Neural crest cell (in vitro differentiated cells): ENCODE measurements at regions not wholly inside any gene's neighbourhood (a gene's known extent, or its start where the extent isn't known, plus 50 kb on each side); places are given as distances from the start of the nearest gene placed in this dataset.
A peak's percentile ranks its signal among the peaks of the same experiment; 100 is the strongest.

Experiments used
- DNase-seq: peaks from one replicate; pipeline ENCODE4 v3.0.0; 2021; ENCODE audit warnings: low read depth, mixed read lengths, low spot score
- H3K27ac Mint-ChIP-seq: one replicate; pipeline ENCODE4 v1.8.0; 2021; ENCODE audit warnings: mild to moderate bottlenecking, mixed read lengths; ENCODE audit not compliant: unreplicated experiment
- H3K27me3 Mint-ChIP-seq: 2 replicates; pipeline ENCODE4 v1.8.0; 2021; ENCODE audit warnings: low read depth, mild to moderate bottlenecking, mixed read lengths
- H3K36me3 Mint-ChIP-seq: 2 replicates; pipeline ENCODE4 v1.8.0; 2021; ENCODE audit warnings: low read depth, mild to moderate bottlenecking, mixed read lengths
- H3K4me1 Mint-ChIP-seq: 2 replicates; pipeline ENCODE4 v1.8.0; 2021; ENCODE audit warnings: mixed read lengths
- H3K4me3 Mint-ChIP-seq: one replicate; pipeline ENCODE4 v1.8.0; 2021; ENCODE audit warnings: mild to moderate bottlenecking, mixed read lengths
- H3K9me3 Mint-ChIP-seq: 2 replicates; pipeline ENCODE4 v1.8.0; 2021; ENCODE audit warnings: mixed read lengths
- TF ChIP-seq, protein P1 (sequence below): fragments of 200-600 bp; sonication (generic); conservative IDR thresholded peaks from 2 replicates; pipeline ENCODE4 v1.5.0; 2021; ENCODE audit warnings: antibody characterized with exemption, mild to moderate bottlenecking

DNA sequence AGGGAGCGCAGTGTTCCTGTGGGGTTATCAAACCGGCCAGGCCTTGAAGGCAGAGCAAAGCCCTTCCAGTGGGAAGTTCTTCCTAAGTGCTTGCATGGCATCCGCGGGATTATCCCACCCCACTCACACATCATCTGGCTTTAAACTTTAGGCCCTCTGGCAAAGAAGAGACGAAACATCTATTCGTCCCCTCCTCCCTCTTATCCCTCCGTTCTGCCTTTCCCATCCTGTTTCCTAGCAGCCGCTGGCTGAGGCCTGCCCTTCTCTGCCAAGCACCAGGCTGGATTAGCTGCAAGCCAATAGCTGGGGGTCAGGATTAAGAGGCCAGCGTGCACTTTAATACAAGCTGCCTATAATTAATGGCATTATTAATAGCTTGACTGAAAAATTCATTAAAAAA lies 621.0 kb downstream of the PKHD1 start:
- peaks cover 2% of the 10 kb centered on the region for H3K9me3 Mint-ChIP-seq

DNA sequence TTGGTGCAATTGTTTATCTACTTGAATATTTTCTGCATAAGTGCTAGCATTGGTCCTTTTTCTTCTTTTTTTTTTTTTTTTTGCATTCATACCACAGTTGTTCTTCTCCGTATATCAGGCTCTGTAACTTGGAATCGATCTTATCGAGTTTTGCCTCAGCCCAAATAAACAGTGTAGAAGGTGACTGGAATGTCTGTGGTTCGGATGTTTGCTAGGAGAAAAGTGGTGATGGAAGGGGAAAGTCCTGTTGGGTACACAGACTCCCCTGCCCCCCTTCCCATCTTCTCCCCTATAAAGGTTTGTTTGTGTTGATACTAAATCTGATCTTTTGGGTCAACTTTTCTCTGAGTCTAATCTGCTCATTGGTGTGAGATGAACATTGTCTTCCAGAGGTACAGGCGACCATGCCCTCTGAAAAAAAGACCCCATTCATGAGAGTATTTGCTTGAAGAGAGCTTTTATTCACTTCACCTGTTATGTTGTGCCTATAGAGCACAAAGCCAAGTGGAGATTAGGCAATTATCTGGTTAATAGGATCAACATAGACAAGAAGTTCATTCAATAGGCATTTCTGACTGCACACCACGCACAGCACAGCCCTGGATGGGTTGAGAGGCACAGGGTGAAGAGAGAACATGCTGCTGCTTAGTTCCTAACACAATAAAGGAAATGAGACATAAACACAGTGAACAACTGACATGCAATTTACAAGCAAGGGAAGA lies 620.0 kb downstream of the PKHD1 start:
- no peak overlapping the region for H3K4me3 Mint-ChIP-seq
- H3K36me3 Mint-ChIP-seq: no peaks in the 10 kb centered on the region
- H3K27me3 Mint-ChIP-seq: peaks cover 32% of the 10 kb centered on the region
- peaks cover 25% of the 10 kb centered on the region for H3K4me1 Mint-ChIP-seq
- no peak for DNase-seq
- H3K27ac Mint-ChIP-seq: peak overlapping the region; percentile 31
- no peaks in the 10 kb centered on the region for H3K9me3 Mint-ChIP-seq
- TF ChIP-seq, protein P1, sequence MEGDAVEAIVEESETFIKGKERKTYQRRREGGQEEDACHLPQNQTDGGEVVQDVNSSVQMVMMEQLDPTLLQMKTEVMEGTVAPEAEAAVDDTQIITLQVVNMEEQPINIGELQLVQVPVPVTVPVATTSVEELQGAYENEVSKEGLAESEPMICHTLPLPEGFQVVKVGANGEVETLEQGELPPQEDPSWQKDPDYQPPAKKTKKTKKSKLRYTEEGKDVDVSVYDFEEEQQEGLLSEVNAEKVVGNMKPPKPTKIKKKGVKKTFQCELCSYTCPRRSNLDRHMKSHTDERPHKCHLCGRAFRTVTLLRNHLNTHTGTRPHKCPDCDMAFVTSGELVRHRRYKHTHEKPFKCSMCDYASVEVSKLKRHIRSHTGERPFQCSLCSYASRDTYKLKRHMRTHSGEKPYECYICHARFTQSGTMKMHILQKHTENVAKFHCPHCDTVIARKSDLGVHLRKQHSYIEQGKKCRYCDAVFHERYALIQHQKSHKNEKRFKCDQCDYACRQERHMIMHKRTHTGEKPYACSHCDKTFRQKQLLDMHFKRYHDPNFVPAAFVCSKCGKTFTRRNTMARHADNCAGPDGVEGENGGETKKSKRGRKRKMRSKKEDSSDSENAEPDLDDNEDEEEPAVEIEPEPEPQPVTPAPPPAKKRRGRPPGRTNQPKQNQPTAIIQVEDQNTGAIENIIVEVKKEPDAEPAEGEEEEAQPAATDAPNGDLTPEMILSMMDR: no peak

More for the DNA sequence above, 621.0 kb downstream of the PKHD1 start:
- Mint-ChIP-seq H3K27ac (peak overlapping the region; percentile 69), H3K27me3 (peaks cover 28% of the 10 kb centered on the region), H3K36me3 (no peaks in the 10 kb centered on the region), H3K4me1 (peaks cover 25% of the 10 kb centered on the region), H3K4me3 (no peak overlapping the region)
- TF ChIP-seq, protein P1: no peak
- DNase-seq: no peak

DNA sequence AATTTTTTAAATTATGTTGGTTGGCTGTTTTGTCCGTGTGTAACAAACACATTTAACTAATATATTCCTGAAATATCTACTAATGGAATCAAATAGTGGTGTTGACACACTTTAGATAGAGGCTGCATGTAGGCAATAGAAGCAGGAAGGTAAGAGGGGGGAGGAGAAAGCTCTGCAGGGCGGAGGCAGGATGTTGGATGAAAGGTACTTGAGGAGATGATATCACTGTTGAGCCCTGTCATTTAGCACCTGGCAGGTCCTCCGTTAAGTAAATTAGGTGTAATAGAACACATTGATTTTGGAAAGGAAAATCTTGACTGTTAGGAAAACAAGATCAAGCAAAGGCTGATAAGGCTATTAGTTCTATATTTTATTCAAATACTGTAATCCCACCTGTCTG lies 618.7 kb downstream of the PKHD1 start:
- H3K27ac Mint-ChIP-seq: no peak overlapping the region
- no peak for DNase-seq
- H3K27me3 Mint-ChIP-seq: peaks cover 41% of the 10 kb centered on the region
- H3K36me3 Mint-ChIP-seq: no peaks in the 10 kb centered on the region
- TF ChIP-seq, protein P1: no peak
- H3K4me1 Mint-ChIP-seq: peaks cover 25% of the 10 kb centered on the region
- H3K4me3 Mint-ChIP-seq: no peak overlapping the region
- H3K9me3 Mint-ChIP-seq: no peaks in the 10 kb centered on the region

DNA sequence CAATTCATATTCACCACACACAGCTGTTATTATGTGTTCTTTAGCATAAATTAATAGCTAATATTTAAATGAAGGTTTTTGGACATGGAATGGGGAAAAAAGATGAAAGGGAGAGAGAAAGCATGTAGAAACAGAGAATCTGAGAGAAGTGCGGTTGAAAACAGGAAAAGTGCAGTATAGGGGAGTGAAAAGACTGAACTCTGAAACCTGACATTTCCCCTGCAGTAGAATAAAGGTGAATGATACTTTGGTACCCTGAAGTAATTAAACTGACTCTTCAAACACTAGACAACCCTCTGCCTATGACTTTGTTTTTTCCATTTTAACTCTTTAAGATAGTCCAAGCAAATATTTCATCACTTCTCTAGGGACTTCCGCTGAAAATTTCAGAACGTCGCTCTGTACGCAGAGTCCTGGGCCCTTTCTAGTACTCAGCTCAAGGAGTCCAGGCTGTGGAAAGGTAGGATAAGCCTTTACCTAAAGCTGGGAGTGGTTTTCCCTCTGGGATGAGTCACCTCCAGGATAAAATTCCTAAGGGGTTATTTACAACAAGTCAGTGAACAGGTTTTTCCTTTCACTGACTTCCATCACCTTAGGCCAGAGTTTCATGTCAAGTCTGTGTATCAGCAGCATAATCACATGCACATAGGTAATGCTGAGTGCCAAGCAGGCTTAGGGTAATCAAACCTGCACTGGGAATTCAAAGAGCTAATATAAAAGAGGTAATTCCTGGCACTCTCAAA lies 614.5 kb downstream of the PKHD1 start:
- peaks cover 22% of the 10 kb centered on the region for H3K4me1 Mint-ChIP-seq
- peaks cover 58% of the 10 kb centered on the region for H3K27me3 Mint-ChIP-seq
- H3K27ac Mint-ChIP-seq: no peak overlapping the region

More for the DNA sequence above, 614.5 kb downstream of the PKHD1 start:
- Mint-ChIP-seq H3K36me3 (no peaks in the 10 kb centered on the region), H3K4me3 (no peak overlapping the region), H3K9me3 (no peaks in the 10 kb centered on the region)
- no peak for DNase-seq
- TF ChIP-seq, protein P1: no peak
